ENCODE measurements at regions not wholly inside any gene's neighbourhood (a gene's known extent, or its start where the extent isn't known, plus 50 kb on each side); places are given as distances from the start of the nearest gene placed in this dataset.
"Not testable (repeated sequence)": the region's sequence is repeated elsewhere in the genome, so short reads cannot be mapped to it uniquely, and the experiment has no call there.

DNA sequence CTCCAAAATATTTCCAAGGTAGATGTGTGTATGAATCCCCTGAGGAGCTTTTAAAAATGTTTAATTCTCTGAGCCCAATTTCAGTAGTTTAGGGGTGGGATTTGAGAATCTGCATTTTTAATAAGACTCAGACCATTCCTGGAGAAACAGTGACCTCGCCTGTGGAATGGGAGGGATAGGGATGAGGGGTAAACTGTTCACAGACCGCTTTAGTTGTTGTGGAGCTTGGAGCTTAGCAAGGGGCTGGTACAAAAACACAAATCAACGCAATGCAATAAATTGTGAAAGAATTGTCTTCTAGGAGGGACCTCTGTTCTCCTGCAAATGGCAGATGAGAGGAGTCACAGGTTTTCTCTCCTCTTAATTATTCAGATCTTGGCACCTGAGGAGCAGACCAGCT lies 239.3 kb upstream of the SULF2 start:
- DNase-seq (ENCODE audit: low read depth in 1 of 2, low spot score in 1 of 2), result no peak
- H3K9me3 ChIP-seq (ENCODE audit: low read depth), result no peaks in the 10 kb centered on the region
- no peak overlapping the region for H3K4me3 ChIP-seq
- H3K27ac ChIP-seq, result no peak overlapping the region
- no peaks in the 10 kb centered on the region for H3K4me1 ChIP-seq (ENCODE audit: low read depth)
- H3K36me3 ChIP-seq, result no peaks in the 10 kb centered on the region
- TF ChIP-seq, protein P1, sequence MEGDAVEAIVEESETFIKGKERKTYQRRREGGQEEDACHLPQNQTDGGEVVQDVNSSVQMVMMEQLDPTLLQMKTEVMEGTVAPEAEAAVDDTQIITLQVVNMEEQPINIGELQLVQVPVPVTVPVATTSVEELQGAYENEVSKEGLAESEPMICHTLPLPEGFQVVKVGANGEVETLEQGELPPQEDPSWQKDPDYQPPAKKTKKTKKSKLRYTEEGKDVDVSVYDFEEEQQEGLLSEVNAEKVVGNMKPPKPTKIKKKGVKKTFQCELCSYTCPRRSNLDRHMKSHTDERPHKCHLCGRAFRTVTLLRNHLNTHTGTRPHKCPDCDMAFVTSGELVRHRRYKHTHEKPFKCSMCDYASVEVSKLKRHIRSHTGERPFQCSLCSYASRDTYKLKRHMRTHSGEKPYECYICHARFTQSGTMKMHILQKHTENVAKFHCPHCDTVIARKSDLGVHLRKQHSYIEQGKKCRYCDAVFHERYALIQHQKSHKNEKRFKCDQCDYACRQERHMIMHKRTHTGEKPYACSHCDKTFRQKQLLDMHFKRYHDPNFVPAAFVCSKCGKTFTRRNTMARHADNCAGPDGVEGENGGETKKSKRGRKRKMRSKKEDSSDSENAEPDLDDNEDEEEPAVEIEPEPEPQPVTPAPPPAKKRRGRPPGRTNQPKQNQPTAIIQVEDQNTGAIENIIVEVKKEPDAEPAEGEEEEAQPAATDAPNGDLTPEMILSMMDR (IDR thresholded peaks at IDR 0.05; ENCODE audit: low read depth, low read length), result no peak
- no peaks in the 10 kb centered on the region for H3K27me3 ChIP-seq

DNA sequence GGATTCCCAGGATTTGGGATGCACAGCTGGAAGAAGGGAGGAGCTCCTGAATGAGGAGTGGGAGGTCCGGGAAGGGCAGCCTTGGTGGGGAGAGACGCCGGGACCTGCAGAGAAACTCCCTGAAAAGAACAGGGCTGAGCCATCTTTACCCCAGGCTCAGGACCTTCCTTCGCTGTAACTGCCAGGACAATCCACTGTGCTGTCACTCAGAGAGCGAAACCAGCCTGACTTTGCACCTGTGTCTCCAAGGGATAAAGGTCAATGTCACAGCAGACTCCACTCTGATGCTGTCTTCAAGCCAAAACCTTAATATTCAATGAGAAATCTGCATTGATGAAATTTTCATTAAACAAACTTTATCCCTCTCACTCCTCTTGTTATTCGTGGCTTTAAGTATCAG lies 235.4 kb upstream of the SULF2 start:
- not testable (repeated sequence) for H3K27ac ChIP-seq; H3K9me3 ChIP-seq (ENCODE audit: low read depth); H3K36me3 ChIP-seq; DNase-seq (ENCODE audit: low read depth in 1 of 2, low spot score in 1 of 2); H3K27me3 ChIP-seq; H3K4me1 ChIP-seq (ENCODE audit: low read depth); H3K4me3 ChIP-seq

DNA sequence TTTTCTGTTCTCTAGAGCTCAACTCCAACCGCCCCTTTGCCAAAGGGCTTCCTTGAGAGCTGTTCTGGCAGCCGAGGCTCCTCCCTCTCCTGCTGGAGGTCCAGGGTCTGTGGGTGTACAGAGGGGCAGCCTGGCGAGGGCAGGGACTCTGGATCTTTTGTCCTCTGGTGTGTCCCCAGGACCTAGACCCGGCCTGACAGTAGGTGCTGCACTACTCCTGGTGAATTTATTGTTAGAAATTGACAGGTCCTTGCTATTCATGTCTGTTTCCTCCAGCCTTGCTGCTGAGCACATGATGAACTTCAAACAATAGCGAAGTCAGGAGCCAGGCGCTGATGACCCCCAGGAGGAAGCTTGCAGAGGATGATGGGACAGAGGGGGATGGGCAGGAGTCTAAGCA lies 234.7 kb upstream of the SULF2 start:
- no peaks in the 10 kb centered on the region for H3K36me3 ChIP-seq
- H3K4me3 ChIP-seq, result no peak overlapping the region
- no peaks in the 10 kb centered on the region for H3K9me3 ChIP-seq (ENCODE audit: low read depth)
- H3K27ac ChIP-seq, result no peak overlapping the region
- no peaks in the 10 kb centered on the region for H3K27me3 ChIP-seq
- no peak for DNase-seq (ENCODE audit: low read depth in 1 of 2, low spot score in 1 of 2)
- TF ChIP-seq, protein P1 (IDR thresholded peaks at IDR 0.05; ENCODE audit: low read depth, low read length), result no peak
- H3K4me1 ChIP-seq (ENCODE audit: low read depth), result no peaks in the 10 kb centered on the region

DNA sequence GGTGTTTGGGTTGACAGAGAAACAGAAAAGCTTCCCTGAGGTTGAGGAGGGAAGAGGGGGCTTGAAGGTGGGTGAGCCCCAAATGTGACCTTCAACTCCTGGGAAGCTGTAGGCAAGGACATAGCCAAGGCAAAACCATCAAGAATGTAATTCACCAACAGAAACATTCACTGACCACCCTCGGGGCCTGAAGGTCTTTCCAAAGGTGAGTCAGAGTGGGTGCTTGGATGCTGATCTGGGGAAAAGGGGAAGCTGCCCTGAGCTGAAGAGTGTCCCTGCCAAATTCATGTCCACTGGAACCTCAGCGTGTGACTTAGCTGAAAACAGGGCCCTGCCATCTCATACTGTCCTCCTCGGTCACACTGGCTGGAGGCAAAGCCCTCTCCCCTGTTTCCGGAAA lies 234.2 kb upstream of the SULF2 start:
- Histone ChIP-seq H3K36me3 (no peaks in the 10 kb centered on the region), H3K27ac (no peak overlapping the region), H3K9me3 (ENCODE audit: low read depth) (no peaks in the 10 kb centered on the region), H3K4me1 (ENCODE audit: low read depth) (no peaks in the 10 kb centered on the region), H3K4me3 (no peak overlapping the region), H3K27me3 (no peaks in the 10 kb centered on the region)
- TF ChIP-seq, protein P1 (IDR thresholded peaks at IDR 0.05; ENCODE audit: low read depth, low read length), result no peak
- DNase-seq (ENCODE audit: low read depth in 1 of 2, low spot score in 1 of 2), result no peak

DNA sequence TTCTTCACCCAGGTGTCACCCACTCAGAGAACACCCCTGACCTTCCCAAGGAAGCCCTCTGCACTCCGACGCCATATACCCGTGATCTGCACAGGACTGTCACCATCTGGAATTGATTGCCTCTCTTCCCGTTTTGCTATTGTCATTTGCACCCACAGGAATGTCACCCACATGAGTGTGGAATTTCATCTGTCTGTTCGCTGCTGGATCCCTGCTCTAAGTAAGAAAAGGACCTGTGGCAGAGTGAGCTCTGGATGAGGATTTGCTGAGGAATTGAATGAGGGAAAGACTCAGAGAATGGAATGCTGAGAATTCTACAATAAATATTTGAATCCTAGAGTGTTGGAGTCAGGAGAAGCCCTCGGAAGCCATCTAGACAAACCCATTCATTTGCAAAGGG lies 233.6 kb upstream of the SULF2 start:
- not testable (repeated sequence) for H3K36me3 ChIP-seq; H3K27me3 ChIP-seq; H3K27ac ChIP-seq; H3K4me3 ChIP-seq; H3K4me1 ChIP-seq (ENCODE audit: low read depth); H3K9me3 ChIP-seq (ENCODE audit: low read depth)
- DNase-seq (ENCODE audit: low read depth in 1 of 2, low spot score in 1 of 2), result peak in 1 of 2 donors; percentile 48

DNA sequence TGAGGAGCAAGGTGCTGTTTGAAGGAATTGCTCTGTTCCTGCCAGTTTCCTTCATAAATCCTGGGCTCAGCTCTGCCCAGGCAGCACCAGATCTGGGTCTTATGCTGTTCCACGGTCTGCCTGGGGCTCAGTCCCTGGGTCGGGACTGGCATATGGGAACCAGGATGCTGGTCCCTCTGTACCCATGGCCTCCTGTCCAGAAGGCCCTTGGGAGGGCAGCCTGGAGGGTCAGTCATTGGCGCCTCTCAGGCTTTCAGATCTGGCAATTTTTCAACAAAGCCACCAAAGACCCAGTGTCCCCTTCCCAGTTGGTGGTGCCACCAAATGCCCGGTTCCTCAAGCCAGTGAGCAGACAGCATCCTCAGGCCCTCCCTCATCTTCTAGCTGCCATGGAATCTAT lies 232.7 kb upstream of the SULF2 start:
- DNase-seq (ENCODE audit: low read depth in 1 of 2, low spot score in 1 of 2), result no peak
- no peaks in the 10 kb centered on the region for H3K4me1 ChIP-seq (ENCODE audit: low read depth)
- TF ChIP-seq, protein P1 (IDR thresholded peaks at IDR 0.05; ENCODE audit: low read depth, low read length), result no peak
- H3K27me3 ChIP-seq, result no peaks in the 10 kb centered on the region
- no peaks in the 10 kb centered on the region for H3K9me3 ChIP-seq (ENCODE audit: low read depth)
- H3K4me3 ChIP-seq, result no peak overlapping the region
- H3K27ac ChIP-seq, result no peak overlapping the region
- H3K36me3 ChIP-seq, result no peaks in the 10 kb centered on the region

DNA sequence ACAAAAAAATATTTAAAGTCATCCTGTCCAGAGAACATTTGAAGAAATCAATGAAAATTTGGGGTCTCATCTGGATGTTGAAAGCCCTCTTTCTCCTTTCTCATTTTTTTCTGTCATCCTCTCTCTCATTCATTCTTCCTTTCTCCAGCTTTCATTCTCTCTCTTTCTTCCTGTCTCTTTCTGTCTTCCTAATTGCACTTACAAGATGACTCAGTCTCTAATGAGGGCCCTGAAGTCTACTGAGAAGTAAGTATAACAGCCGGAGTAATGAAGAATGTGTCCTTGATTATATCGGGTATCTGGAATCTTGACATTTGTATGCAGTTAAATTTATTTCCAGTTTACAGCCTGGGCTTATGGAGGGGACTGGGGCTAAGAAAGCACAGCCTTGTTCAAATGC lies 232.2 kb upstream of the SULF2 start:
- Histone ChIP-seq H3K4me1 (ENCODE audit: low read depth) (no peaks in the 10 kb centered on the region), H3K27ac (no peak overlapping the region), H3K4me3 (no peak overlapping the region), H3K27me3 (no peaks in the 10 kb centered on the region), H3K36me3 (no peaks in the 10 kb centered on the region), H3K9me3 (ENCODE audit: low read depth) (no peaks in the 10 kb centered on the region)
- DNase-seq (ENCODE audit: low read depth in 1 of 2, low spot score in 1 of 2), result no peak
- TF ChIP-seq, protein P1 (IDR thresholded peaks at IDR 0.05; ENCODE audit: low read depth, low read length), result no peak
